HEK293 (cell line): ENCODE measurements at regions not wholly inside any gene's neighbourhood (a gene's known extent, or its start where the extent isn't known, plus 50 kb on each side); places are given as distances from the start of the nearest gene placed in this dataset.

ENCODE experiments used
- KLF9 ChIP-seq: fragments of 450-650 bp; formaldehyde crosslinking; IDR thresholded peaks from 2 replicates; pipeline ENCODE4 v1.5.1; 2016; ENCODE audit warnings: missing biosample characterization, missing genetic modification characterization, low read depth
- PRDM10 ChIP-seq: fragments of 450-650 bp; formaldehyde crosslinking; IDR thresholded peaks from 2 replicates; pipeline ENCODE4 v1.5.1; 2016; ENCODE audit warnings: missing biosample characterization, missing genetic modification characterization
- ZNF174 ChIP-seq: fragments of 450-650 bp; formaldehyde crosslinking; IDR thresholded peaks from 2 replicates; pipeline ENCODE4 v1.5.0; 2017; ENCODE audit warnings: missing biosample characterization, mild to moderate bottlenecking, missing genetic modification characterization
- ZNF311 ChIP-seq: fragments of 450-650 bp; formaldehyde crosslinking; IDR thresholded peaks from 2 replicates; pipeline ENCODE4 v1.5.1; 2017; ENCODE audit warnings: missing biosample characterization, missing genetic modification characterization, borderline replicate concordance
- ZNF324 ChIP-seq: fragments of 450-650 bp; formaldehyde crosslinking; IDR thresholded peaks from 2 replicates; pipeline ENCODE4 v1.5.1; 2016; ENCODE audit warnings: missing biosample characterization, missing genetic modification characterization
- ZNF354C ChIP-seq: fragments of 450-650 bp; formaldehyde crosslinking; IDR thresholded peaks from 2 replicates; pipeline ENCODE4 v1.5.1; 2016; ENCODE audit warnings: missing biosample characterization, missing genetic modification characterization, low read depth, borderline replicate concordance
- TF ChIP-seq, protein P1 (sequence below): fragments of 450-650 bp; formaldehyde crosslinking; IDR thresholded peaks from 2 replicates; pipeline ENCODE4 v1.5.1; 2016; ENCODE audit warnings: missing biosample characterization, missing genetic modification characterization
- TF ChIP-seq, protein P2 (sequence below): fragments of 450-650 bp; formaldehyde crosslinking; IDR thresholded peaks from 2 replicates; pipeline ENCODE4 v1.5.1; 2016; ENCODE audit warnings: missing biosample characterization, missing genetic modification characterization

DNA sequence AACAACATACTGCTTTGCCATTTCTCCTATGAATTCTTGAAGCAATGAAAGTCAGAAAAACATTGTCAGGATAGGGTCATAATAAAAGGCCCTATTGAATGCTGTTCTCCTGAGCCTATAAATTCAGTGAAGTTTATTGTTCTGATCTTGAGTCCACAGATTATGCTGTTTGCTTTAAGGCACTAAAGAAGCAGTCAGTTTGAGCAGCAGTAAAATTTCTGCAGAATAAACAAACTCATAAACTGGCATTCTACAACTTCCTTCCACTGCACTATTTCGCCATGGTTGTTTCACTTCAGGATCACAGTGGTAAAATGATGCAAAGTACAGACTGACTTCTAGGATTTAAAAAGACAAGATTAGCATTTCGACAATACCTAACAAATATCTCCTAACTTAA, 503.2 kb downstream of the SH2D4B start:
- TF ChIP-seq, protein P1, sequence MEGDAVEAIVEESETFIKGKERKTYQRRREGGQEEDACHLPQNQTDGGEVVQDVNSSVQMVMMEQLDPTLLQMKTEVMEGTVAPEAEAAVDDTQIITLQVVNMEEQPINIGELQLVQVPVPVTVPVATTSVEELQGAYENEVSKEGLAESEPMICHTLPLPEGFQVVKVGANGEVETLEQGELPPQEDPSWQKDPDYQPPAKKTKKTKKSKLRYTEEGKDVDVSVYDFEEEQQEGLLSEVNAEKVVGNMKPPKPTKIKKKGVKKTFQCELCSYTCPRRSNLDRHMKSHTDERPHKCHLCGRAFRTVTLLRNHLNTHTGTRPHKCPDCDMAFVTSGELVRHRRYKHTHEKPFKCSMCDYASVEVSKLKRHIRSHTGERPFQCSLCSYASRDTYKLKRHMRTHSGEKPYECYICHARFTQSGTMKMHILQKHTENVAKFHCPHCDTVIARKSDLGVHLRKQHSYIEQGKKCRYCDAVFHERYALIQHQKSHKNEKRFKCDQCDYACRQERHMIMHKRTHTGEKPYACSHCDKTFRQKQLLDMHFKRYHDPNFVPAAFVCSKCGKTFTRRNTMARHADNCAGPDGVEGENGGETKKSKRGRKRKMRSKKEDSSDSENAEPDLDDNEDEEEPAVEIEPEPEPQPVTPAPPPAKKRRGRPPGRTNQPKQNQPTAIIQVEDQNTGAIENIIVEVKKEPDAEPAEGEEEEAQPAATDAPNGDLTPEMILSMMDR (tag by site-specific recombination), result no peak
- TF ChIP-seq, protein P2, sequence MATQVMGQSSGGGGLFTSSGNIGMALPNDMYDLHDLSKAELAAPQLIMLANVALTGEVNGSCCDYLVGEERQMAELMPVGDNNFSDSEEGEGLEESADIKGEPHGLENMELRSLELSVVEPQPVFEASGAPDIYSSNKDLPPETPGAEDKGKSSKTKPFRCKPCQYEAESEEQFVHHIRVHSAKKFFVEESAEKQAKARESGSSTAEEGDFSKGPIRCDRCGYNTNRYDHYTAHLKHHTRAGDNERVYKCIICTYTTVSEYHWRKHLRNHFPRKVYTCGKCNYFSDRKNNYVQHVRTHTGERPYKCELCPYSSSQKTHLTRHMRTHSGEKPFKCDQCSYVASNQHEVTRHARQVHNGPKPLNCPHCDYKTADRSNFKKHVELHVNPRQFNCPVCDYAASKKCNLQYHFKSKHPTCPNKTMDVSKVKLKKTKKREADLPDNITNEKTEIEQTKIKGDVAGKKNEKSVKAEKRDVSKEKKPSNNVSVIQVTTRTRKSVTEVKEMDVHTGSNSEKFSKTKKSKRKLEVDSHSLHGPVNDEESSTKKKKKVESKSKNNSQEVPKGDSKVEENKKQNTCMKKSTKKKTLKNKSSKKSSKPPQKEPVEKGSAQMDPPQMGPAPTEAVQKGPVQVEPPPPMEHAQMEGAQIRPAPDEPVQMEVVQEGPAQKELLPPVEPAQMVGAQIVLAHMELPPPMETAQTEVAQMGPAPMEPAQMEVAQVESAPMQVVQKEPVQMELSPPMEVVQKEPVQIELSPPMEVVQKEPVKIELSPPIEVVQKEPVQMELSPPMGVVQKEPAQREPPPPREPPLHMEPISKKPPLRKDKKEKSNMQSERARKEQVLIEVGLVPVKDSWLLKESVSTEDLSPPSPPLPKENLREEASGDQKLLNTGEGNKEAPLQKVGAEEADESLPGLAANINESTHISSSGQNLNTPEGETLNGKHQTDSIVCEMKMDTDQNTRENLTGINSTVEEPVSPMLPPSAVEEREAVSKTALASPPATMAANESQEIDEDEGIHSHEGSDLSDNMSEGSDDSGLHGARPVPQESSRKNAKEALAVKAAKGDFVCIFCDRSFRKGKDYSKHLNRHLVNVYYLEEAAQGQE (tag by site-specific recombination), result no peak
- TF ChIP-seq ZNF174 (tag by site-specific recombination), result no peak
- no peak for TF ChIP-seq ZNF311 (tag by site-specific recombination)
- TF ChIP-seq KLF9 (tag by site-specific recombination), result no peak
- no peak for TF ChIP-seq ZNF354C (tag by site-specific recombination)
- no peak for TF ChIP-seq ZNF324 (tag by site-specific recombination)
- no peak for TF ChIP-seq PRDM10 (tag by site-specific recombination)
